NT2/D1 (cell line): ENCODE measurements at regions not wholly inside any gene's neighbourhood (a gene's known extent, or its start where the extent isn't known, plus 50 kb on each side); places are given as distances from the start of the nearest gene placed in this dataset.

Experiments used
- DNase-seq: peaks from one replicate; pipeline ENCODE4 v3.0.0-alpha.2; 2011; ENCODE audit warnings: low read depth, low spot score
- H3K27me3 ChIP-seq: 2 replicates; pipeline ENCODE4 v1.6.0; 2011; ENCODE audit warnings: mild to moderate bottlenecking; ENCODE audit not compliant: insufficient read length, insufficient read depth
- H3K36me3 ChIP-seq: 2 replicates; pipeline ENCODE4 v1.6.1; 2011; ENCODE audit warnings: mild to moderate bottlenecking, low read length, mixed read lengths; ENCODE audit not compliant: insufficient read depth, insufficient read length
- H3K4me1 ChIP-seq: 2 replicates; pipeline ENCODE4 v1.5.1; 2011; ENCODE audit not compliant: insufficient read depth, insufficient read length
- H3K4me3 ChIP-seq: 2 replicates; pipeline ENCODE4 v1.5.1; 2011; ENCODE audit warnings: low read depth; ENCODE audit not compliant: insufficient read length
- H3K9ac ChIP-seq: 2 replicates; pipeline ENCODE4 v1.6.0; 2011; ENCODE audit warnings: low read depth; ENCODE audit not compliant: insufficient read length
- H3K9me3 ChIP-seq: 2 replicates; pipeline ENCODE4 v1.5.1; 2011; ENCODE audit warnings: mild to moderate bottlenecking, low read length; ENCODE audit not compliant: insufficient read depth
- SUZ12 ChIP-seq: IDR thresholded peaks from 2 replicates; pipeline ENCODE4 v1.6.1; 2011; ENCODE audit not compliant: insufficient read length, insufficient read depth; ENCODE audit errors: extremely low read depth
- YY1 ChIP-seq: IDR thresholded peaks from 2 replicates; pipeline ENCODE4 v1.6.1; 2011; ENCODE audit not compliant: insufficient read length, insufficient read depth
- ZNF274 ChIP-seq: IDR thresholded peaks from 2 replicates; pipeline ENCODE4 v1.6.1; 2011; ENCODE audit warnings: mild to moderate bottlenecking, low read depth, low read length

DNA sequence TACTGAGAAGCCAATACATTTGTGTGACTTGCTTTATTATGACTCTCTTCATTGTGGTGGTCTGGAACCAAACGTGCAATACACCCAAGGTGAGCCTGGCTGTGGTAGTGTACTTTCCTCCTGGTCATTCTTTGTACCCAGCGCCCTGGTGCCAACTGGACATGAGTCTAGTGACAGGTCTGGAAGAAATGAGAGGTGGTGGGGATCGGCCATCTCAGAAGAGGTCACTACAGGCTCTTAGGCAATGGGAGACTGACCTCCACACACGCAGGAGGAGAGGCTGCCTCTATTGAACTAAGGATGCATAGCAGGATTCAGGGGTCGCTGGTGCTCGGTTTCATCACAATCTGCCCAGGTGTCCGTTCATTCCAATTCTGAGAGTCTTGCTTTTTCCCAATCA, 56.4 kb upstream of the RTL6 start:
- TF ChIP-seq ZNF274 (no peak), YY1 (no peak), SUZ12 (no peak)
- H3K4me3 ChIP-seq: no peak overlapping the region
- no peak overlapping the region for H3K9ac ChIP-seq
- H3K36me3 ChIP-seq: no peaks in the 10 kb centered on the region
- no peak for DNase-seq
- no peaks in the 10 kb centered on the region for H3K9me3 ChIP-seq
- no peaks in the 10 kb centered on the region for H3K4me1 ChIP-seq
- H3K27me3 ChIP-seq: no peaks in the 10 kb centered on the region

DNA sequence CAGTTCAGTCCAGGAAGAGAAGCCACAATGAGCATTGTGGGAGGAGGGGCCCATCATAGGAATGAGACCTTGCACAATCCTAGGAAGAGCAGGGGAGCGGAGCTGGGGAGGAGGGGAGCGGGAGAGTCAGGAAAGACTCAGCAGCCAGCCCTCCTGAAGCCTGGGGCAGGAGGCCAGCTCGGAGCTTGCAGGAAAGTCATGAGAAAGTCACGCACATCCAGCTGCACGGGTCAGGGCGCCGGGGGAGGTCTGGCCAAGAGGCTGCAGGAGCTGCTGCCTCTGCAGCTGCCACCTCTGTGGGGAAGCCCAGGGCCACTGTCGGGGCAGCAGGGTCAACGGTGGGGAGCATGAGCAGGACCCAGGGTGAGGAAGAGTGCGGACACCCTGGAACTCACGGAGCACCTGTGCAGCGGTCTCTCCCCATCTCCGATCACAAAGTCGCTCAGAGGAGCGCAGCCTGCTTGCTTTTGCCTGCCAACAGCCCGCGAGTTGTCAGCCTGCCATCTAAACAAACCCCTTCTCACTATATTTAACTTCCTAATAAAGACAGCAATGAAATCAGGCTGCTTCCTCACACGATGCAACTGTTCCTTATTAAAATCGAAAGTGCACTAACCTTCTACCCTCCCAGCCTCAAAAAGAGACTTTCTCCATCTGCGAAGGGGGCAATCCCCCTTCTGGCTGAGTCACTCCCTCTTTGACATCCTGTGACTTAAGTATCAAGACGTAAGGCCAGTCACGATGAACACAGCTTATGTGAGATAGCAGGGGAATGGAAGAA, 52.9 kb upstream of the RTL6 start:
- TF ChIP-seq YY1 (no peak), SUZ12 (no peak), ZNF274 (no peak)
- Histone ChIP-seq H3K27me3 (no peaks in the 10 kb centered on the region), H3K4me1 (peaks cover 4% of the 10 kb centered on the region), H3K9me3 (no peaks in the 10 kb centered on the region), H3K36me3 (no peaks in the 10 kb centered on the region), H3K4me3 (no peak overlapping the region), H3K9ac (no peak overlapping the region)
- no peak for DNase-seq

DNA sequence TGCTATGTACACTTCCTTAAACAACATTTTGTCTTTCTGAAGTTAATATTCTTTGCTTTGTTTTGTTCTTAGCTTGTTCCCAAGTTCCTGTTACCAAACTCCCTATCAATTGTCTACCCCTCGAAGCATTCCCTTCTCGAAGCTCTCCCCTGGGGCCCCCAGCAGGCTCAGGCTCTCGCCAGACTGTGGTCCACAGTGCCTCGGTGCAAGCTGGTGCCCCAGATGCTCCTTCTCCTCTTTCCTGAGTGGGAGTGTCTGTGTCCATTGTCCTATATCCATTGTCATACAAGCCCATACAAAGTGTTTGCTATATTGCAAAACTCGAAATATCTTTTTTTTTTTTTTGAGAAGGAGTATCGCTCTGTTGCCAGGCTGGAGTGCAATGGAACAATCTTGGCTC, 51.7 kb upstream of the RTL6 start:
- H3K4me1 ChIP-seq: peaks cover 5% of the 10 kb centered on the region
- no peaks in the 10 kb centered on the region for H3K27me3 ChIP-seq
- no peak overlapping the region for H3K4me3 ChIP-seq
- DNase-seq: no peak
- TF ChIP-seq ZNF274 (no peak), YY1 (no peak), SUZ12 (no peak)
- H3K9me3 ChIP-seq: no peaks in the 10 kb centered on the region
- H3K9ac ChIP-seq: no peak overlapping the region
- no peaks in the 10 kb centered on the region for H3K36me3 ChIP-seq

DNA sequence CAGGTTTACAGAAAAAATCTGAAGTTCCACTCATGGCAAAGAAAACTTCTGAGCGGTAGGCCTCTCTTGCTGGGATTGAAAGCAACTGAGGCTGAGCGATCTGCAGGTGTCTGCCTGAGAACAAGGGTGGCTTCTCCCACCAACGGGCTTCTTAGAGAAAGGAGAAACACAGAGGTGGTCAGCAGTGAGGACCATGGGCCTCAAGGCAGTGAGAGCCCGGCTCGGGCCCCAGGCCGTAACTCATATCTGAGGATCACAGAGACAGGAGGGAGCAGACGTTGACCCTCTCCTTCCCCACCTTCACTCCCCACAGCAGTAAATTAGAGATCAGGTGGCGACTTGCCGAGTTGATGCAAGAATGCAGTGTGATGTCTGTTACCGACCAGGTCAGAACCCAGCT, 50.9 kb upstream of the RTL6 start:
- H3K4me3 ChIP-seq: no peak overlapping the region
- no peak for DNase-seq
- no peaks in the 10 kb centered on the region for H3K9me3 ChIP-seq
- H3K9ac ChIP-seq: no peak overlapping the region
- TF ChIP-seq SUZ12 (no peak), ZNF274 (no peak), YY1 (no peak)
- H3K36me3 ChIP-seq: no peaks in the 10 kb centered on the region
- H3K4me1 ChIP-seq: peaks cover 12% of the 10 kb centered on the region
- no peaks in the 10 kb centered on the region for H3K27me3 ChIP-seq
